MCF 10A (cell line): ENCODE measurements at regions not wholly inside any gene's neighbourhood (a gene's known extent, or its start where the extent isn't known, plus 50 kb on each side); places are given as distances from the start of the nearest gene placed in this dataset.

Source experiments
- BruUV-seq: library from RNA; stranded (reverse); fragments of 400-500 nt; replicated peaks from 2 replicates; lab custom pipeline; 2021; lab: Mats Ljungman, UMichigan
- CTCF ChIA-PET: fragments of 300-600 bp; sonication (Branson Sonifier 250); formaldehyde crosslinking; extraction: SDS; loops from one replicate; lab custom pipeline; 2021; ENCODE audit warnings: antibody characterized with exemption, inconsistent platforms; lab: Yijun Ruan, JAX
- POLR2A ChIA-PET: fragments of 300-600, 350-650 bp; sonication (Branson Sonifier 250); formaldehyde crosslinking; extraction: SDS; loops from one replicate; lab custom pipeline; 2020; ENCODE audit warnings: antibody characterized with exemption, inconsistent platforms; lab: Yijun Ruan, JAX
- DNase-seq: peaks from one replicate; pipeline ENCODE4 v3.0.0-alpha.2; 2018; ENCODE audit not compliant: unreplicated experiment
- H3K27ac Mint-ChIP-seq: one replicate; pipeline ENCODE4 v1.8.0; 2022; ENCODE audit warnings: mild to moderate bottlenecking, low read depth, mixed read lengths; ENCODE audit not compliant: unreplicated experiment
- H3K27me3 Mint-ChIP-seq: one replicate; pipeline ENCODE4 v1.8.0; 2022; ENCODE audit warnings: mixed read lengths; ENCODE audit not compliant: insufficient read depth, unreplicated experiment
- H3K36me3 Mint-ChIP-seq: one replicate; pipeline ENCODE4 v1.8.0; 2022; ENCODE audit warnings: mild to moderate bottlenecking, moderate library complexity, mixed read lengths; ENCODE audit not compliant: insufficient read depth, unreplicated experiment
- H3K4me1 Mint-ChIP-seq: one replicate; pipeline ENCODE4 v1.8.0; 2022; ENCODE audit warnings: mixed read lengths; ENCODE audit not compliant: insufficient read depth, unreplicated experiment
- H3K4me3 Mint-ChIP-seq: one replicate; pipeline ENCODE4 v1.8.0; 2022; ENCODE audit warnings: mild to moderate bottlenecking, moderate library complexity, mixed read lengths; ENCODE audit not compliant: unreplicated experiment
- H3K9me3 Mint-ChIP-seq: one replicate; pipeline ENCODE4 v1.8.0; 2022; ENCODE audit warnings: mixed read lengths; ENCODE audit not compliant: unreplicated experiment
- CTCF ChIP-seq: fragments of 200-600 bp; IDR thresholded peaks from one replicate; pipeline ENCODE4 v1.8.0; 2022; ENCODE audit warnings: antibody characterized with exemption, mild to moderate bottlenecking; ENCODE audit not compliant: unreplicated experiment
- intact Hi-C: fragments of 100-400 bp; cut with micrococcal nuclease; formaldehyde crosslinking; loops from 2 replicates; pipeline ENCODE4 v1.14.1; 2022

- no TSS peak for BruUV-seq
- intact Hi-C loops: no loop called here
- TF ChIP-seq CTCF: no peak
- POLR2A ChIA-PET: interaction anchor here (0.6 kb wide), 1 partner anchor 49 kb away, joined by 3 read pairs; no protein-coding TSS in a partner anchor
- Mint-ChIP-seq H3K9me3 (no peaks in the 10 kb centered on the region), H3K4me3 (no peak overlapping the region), H3K27ac (no peak overlapping the region), H3K36me3 (no peaks in the 10 kb centered on the region), H3K27me3 (no peaks in the 10 kb centered on the region), H3K4me1 (no peaks in the 10 kb centered on the region)
- CTCF ChIA-PET: no interaction called here
- DNase-seq: no peak
Observed at GRCh38 chr9:106620081-106620480, 242.9 kb upstream of the ZNF462 start.

GRCh38 chr9:106620866-106621265, 242.1 kb upstream of the ZNF462 start:
- intact Hi-C loops: no loop called here
- Mint-ChIP-seq H3K27me3 (no peaks in the 10 kb centered on the region), H3K9me3 (no peaks in the 10 kb centered on the region), H3K27ac (no peak overlapping the region), H3K4me1 (no peaks in the 10 kb centered on the region), H3K4me3 (no peak overlapping the region), H3K36me3 (no peaks in the 10 kb centered on the region)
- no peak for DNase-seq
- CTCF ChIA-PET: interaction anchor here (0.7 kb wide), 1 partner anchor 9 kb away, joined by 3 read pairs; no protein-coding TSS in a partner anchor
- BruUV-seq: no TSS peak
- no peak for TF ChIP-seq CTCF
- POLR2A ChIA-PET: no interaction called here

DNA sequence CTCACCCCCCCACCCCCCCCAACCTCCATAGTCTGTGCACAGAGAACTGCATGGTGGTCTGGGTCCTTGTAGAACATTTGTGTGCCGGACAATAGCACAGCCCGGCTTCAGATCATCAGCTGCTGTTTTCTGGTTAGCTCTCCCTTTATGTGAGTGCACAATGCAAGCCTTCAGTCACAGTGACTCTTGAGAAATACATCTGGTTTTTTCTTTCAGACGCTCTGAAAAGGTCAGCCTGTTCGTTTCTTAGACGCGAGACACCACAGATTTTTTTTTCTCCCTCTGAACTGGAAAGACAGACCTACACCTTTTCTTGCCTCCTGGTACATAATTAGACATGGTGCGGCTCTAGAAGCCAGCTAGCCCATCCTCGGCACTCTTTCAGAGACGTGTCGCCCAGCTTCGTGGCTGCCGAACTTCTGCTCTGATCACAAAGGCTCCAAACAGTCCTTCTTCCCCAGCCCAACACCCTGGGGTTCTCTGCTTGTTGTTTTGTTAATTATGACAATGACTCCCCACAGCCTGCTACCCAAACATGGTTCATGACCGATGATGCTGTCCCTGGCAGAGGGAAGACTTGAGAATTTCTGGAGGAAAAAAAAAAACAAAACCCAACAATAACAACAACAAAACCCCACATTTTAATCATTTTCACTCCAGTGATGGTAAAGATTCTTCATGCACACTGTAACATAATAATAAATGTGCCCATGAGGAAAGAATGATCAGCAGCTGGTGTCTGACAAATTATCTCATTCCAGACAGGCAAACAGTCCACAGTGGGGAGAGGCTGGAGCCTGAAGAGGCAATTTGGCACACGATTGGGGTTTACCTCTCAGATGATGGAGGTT, 241.4 kb upstream of the ZNF462 start:
- intact Hi-C loops: no loop called here
- ChIA-PET POLR2A (no interaction called here), CTCF (interaction anchor here (0.6 to 0.7 kb wide), 2 partner anchors 71 to 984 kb away, joined by 3 read pairs; no protein-coding TSS in a partner anchor)
- Mint-ChIP-seq H3K4me1 (no peaks in the 10 kb centered on the region), H3K4me3 (no peak overlapping the region), H3K27ac (no peak overlapping the region), H3K36me3 (no peaks in the 10 kb centered on the region), H3K9me3 (no peaks in the 10 kb centered on the region), H3K27me3 (no peaks in the 10 kb centered on the region)
- no TSS peak for BruUV-seq
- DNase-seq: no peak
- no peak for TF ChIP-seq CTCF

- no TSS peak for BruUV-seq
Observed at GRCh38 chr9:106622164-106622487, 240.8 kb upstream of the ZNF462 start.

More at GRCh38 chr9:106622164-106622487, 240.8 kb upstream of the ZNF462 start:
- Mint-ChIP-seq H3K27me3 (no peaks in the 10 kb centered on the region), H3K9me3 (no peaks in the 10 kb centered on the region), H3K4me3 (no peak overlapping the region), H3K36me3 (no peaks in the 10 kb centered on the region), H3K4me1 (no peaks in the 10 kb centered on the region), H3K27ac (no peak overlapping the region)
- intact Hi-C loops: no loop called here
- ChIA-PET POLR2A (no interaction called here), CTCF (interaction anchor here (0.6 to 0.9 kb wide), 4 partner anchors 70 to 985 kb away, joined by 3 read pairs; no protein-coding TSS in a partner anchor)
- no peak for TF ChIP-seq CTCF
- DNase-seq: no peak
